ENCODE measurements at regions not wholly inside any gene's neighbourhood (a gene's known extent, or its start where the extent isn't known, plus 50 kb on each side); places are given as distances from the start of the nearest gene placed in this dataset.
"Not testable (repeated sequence)": the region's sequence is repeated elsewhere in the genome, so short reads cannot be mapped to it uniquely, and the experiment has no call there.

DNA sequence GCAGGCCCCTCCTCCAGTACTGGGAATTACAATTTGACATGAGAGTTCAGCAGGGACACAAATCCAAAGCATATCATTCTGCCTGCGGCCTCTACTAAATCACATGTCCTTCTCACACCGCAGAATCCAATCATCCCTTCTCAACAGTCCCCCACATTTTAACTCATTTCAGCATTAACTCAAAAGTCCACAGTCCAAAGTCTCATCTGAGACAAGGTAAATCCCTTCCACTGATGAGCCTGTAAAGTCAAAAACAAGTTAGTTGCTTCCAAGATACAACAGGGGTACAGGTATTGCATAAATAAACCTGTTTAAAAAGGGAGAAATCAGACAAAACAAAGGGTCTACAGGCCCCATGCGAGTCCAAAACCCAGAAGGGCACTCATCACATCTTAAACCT is 64.0 kb downstream of the EBNA1BP2 start:
- H3K27me3 Mint-ChIP-seq (ENCODE audit: low read depth) = peaks cover 3% of the 10 kb centered on the region
- no peaks in the 10 kb centered on the region for H3K36me3 Mint-ChIP-seq (ENCODE audit: low read depth)
- H3K9me3 Mint-ChIP-seq (ENCODE audit: low read depth) = peaks cover 19% of the 10 kb centered on the region
- no peaks in the 10 kb centered on the region for H3K4me1 Mint-ChIP-seq (ENCODE audit: low read depth)
- TF ChIP-seq, protein P1, sequence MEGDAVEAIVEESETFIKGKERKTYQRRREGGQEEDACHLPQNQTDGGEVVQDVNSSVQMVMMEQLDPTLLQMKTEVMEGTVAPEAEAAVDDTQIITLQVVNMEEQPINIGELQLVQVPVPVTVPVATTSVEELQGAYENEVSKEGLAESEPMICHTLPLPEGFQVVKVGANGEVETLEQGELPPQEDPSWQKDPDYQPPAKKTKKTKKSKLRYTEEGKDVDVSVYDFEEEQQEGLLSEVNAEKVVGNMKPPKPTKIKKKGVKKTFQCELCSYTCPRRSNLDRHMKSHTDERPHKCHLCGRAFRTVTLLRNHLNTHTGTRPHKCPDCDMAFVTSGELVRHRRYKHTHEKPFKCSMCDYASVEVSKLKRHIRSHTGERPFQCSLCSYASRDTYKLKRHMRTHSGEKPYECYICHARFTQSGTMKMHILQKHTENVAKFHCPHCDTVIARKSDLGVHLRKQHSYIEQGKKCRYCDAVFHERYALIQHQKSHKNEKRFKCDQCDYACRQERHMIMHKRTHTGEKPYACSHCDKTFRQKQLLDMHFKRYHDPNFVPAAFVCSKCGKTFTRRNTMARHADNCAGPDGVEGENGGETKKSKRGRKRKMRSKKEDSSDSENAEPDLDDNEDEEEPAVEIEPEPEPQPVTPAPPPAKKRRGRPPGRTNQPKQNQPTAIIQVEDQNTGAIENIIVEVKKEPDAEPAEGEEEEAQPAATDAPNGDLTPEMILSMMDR (IDR thresholded peaks at IDR 0.05) = no peak
- no peak overlapping the region for H3K4me3 Mint-ChIP-seq (ENCODE audit: unreplicated experiment)
- H3K27ac Mint-ChIP-seq (ENCODE audit: unreplicated experiment) = no peak overlapping the region
- no peak for DNase-seq (ENCODE audit: low spot score)

DNA sequence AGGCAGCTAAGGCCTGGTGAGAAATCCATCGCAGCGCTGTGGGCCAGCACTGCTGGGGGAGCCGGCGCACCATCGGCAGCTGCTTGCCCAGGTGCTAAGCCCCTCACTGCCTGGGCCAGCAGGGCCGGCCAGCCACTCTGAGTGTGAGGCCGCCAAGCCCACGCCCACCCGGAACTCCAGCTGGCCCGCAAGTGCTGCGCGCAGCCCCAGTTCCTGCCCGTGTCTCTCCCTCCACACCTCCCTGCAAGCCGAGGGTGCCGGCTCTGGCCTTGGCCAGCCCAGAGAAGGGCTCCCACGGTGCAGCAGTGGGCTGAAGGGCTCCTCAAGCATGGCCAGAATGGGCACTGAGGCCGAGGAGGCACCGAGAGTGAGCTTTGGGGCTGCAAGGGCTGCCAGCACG is 64.4 kb downstream of the EBNA1BP2 start:
- TF ChIP-seq, protein P1 (IDR thresholded peaks at IDR 0.05) = no peak
- H3K36me3 Mint-ChIP-seq (ENCODE audit: low read depth) = no peaks in the 10 kb centered on the region
- no peaks in the 10 kb centered on the region for H3K4me1 Mint-ChIP-seq (ENCODE audit: low read depth)
- H3K27me3 Mint-ChIP-seq (ENCODE audit: low read depth) = peaks cover 3% of the 10 kb centered on the region
- H3K4me3 Mint-ChIP-seq (ENCODE audit: unreplicated experiment) = no peak overlapping the region
- no peak overlapping the region for H3K27ac Mint-ChIP-seq (ENCODE audit: unreplicated experiment)
- H3K9me3 Mint-ChIP-seq (ENCODE audit: low read depth) = peaks cover 19% of the 10 kb centered on the region
- DNase-seq (ENCODE audit: low spot score) = no peak

DNA sequence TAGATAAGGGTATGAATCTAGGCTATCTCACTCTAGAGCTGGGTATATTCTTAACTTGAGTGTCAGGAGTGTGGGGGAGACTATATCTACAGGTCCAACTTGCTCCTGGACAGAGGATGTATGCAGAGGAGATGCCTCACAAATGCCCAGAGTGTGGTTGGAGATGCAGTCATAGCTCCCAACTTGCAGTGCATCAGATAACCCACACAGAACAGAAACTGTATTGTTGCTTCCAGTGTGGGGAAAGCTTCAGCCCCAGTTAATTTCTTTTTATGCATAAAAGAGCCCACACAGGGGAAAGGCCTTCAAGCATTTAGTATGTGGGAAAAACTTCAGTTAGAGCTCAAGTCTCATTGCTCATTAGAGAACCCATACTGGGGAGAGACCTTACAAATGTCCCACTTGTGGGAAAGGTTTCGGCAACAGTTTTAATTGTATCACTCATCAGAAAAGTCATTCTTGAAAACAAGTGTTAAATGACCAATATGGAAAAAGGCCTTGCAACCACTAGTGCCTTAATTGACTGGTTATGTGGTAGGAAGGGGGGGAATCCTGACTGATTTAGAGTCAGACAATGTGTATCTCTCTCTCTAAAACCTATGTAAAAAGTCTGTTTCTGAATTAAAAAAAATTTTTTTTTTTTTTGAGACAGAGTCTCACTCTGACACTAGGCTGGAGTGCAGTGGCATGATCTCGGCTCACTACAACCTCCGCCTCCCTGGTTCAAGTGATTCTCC is 67.9 kb downstream of the EBNA1BP2 start:
- Mint-ChIP-seq H3K9me3 (ENCODE audit: low read depth) (peaks cover 9% of the 10 kb centered on the region), H3K27me3 (ENCODE audit: low read depth) (peaks cover 1% of the 10 kb centered on the region), H3K4me1 (ENCODE audit: low read depth) (no peaks in the 10 kb centered on the region), H3K4me3 (ENCODE audit: unreplicated experiment) (no peak overlapping the region), H3K36me3 (ENCODE audit: low read depth) (no peaks in the 10 kb centered on the region), H3K27ac (ENCODE audit: unreplicated experiment) (no peak overlapping the region)
- no peak for DNase-seq (ENCODE audit: low spot score)
- TF ChIP-seq, protein P1 (IDR thresholded peaks at IDR 0.05) = no peak

DNA sequence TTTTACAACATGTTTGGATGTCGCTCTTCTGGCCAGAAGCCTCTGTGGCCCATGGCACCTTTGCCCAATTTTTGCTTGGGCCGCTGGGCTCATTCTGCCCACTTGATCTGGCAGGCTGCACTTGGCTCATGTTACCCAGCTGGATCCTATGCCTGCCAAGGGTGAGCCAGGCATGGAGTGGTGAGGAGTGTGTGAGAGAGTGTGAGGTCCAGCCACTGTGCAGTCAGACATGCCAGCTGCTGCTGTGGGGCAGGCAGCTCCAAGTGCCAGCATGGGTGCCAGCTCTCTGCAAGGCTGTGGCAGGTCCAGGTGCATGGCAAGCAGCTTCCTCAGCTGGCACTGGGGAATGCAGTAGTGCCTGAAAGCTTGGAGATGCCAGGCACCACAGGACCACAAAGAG is 71.0 kb downstream of the EBNA1BP2 start:
- Mint-ChIP-seq H3K9me3 (ENCODE audit: low read depth) (peaks cover 4% of the 10 kb centered on the region), H3K36me3 (ENCODE audit: low read depth) (no peaks in the 10 kb centered on the region), H3K27me3 (ENCODE audit: low read depth) (peaks cover 1% of the 10 kb centered on the region), H3K27ac (ENCODE audit: unreplicated experiment) (no peak overlapping the region), H3K4me1 (ENCODE audit: low read depth) (no peaks in the 10 kb centered on the region), H3K4me3 (ENCODE audit: unreplicated experiment) (no peak overlapping the region)
- no peak for DNase-seq (ENCODE audit: low spot score)
- TF ChIP-seq, protein P1 (IDR thresholded peaks at IDR 0.05) = no peak

DNA sequence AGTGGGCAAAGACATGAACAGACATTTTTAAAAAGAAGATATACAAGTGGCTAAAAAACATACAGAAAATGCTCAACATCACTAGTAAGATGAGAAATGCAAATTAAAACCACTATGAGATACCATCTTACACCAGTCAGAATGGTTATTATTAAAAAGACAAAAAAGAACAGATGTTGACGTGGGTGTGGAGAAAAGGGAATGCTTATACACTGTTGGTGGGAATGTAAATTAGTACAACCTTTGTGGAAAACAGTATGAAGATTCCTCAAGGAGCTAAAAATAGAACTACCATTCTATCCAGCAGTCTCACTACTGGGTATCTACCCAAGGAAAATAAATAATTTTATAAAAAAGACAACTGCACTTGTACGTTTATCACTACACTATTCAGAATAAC is 73.9 kb downstream of the EBNA1BP2 start:
- H3K9me3 Mint-ChIP-seq (ENCODE audit: low read depth) = no peaks in the 10 kb centered on the region
- no peaks in the 10 kb centered on the region for H3K27me3 Mint-ChIP-seq (ENCODE audit: low read depth)
- TF ChIP-seq, protein P1 (IDR thresholded peaks at IDR 0.05) = no peak
- DNase-seq (ENCODE audit: low spot score) = no peak
- H3K4me3 Mint-ChIP-seq (ENCODE audit: unreplicated experiment) = no peak overlapping the region
- H3K27ac Mint-ChIP-seq (ENCODE audit: unreplicated experiment) = no peak overlapping the region
- no peaks in the 10 kb centered on the region for H3K36me3 Mint-ChIP-seq (ENCODE audit: low read depth)
- H3K4me1 Mint-ChIP-seq (ENCODE audit: low read depth) = no peaks in the 10 kb centered on the region

DNA sequence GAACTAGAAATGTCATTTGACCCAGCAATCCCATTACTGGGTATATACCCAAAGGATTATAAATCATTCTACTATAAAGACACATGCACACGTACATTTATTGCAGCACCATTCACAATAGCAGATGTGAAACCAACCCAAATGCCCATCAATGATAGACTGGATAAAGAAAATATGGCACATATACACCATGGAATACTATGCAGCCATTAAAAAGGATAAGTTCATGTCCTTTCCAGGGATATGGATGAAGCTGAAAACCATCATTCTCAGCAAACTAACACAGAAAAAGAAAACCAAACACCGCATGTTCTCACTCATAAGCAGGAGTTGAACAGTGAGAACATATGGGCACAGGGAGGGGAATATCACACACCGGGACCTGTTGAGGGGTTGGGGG is 75.6 kb downstream of the EBNA1BP2 start:
- not testable (repeated sequence) for H3K9me3 Mint-ChIP-seq (ENCODE audit: low read depth); DNase-seq (ENCODE audit: low spot score); H3K4me3 Mint-ChIP-seq (ENCODE audit: unreplicated experiment); H3K4me1 Mint-ChIP-seq (ENCODE audit: low read depth); H3K36me3 Mint-ChIP-seq (ENCODE audit: low read depth); H3K27ac Mint-ChIP-seq (ENCODE audit: unreplicated experiment); H3K27me3 Mint-ChIP-seq (ENCODE audit: low read depth)

DNA sequence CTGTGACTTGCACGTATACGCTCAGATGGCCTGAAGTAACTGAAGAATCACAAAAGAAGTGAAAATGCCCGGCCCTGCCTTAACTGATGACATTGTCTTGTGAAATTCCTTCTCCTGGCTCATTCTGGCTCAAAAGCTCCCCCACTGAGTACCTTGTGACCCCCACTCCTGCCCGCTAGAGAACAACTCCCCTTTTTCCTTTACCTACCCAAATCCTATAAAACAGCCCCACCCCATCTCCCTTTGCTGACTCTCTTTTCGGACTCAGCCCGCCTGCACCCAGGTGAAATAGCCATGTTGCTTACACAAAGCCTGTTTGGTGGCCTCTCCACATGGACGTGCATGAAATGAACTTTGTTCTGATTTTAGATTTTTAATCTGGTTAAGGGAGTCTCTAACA is 81.3 kb downstream of the EBNA1BP2 start:
- not testable (repeated sequence) for H3K4me1 Mint-ChIP-seq (ENCODE audit: low read depth); H3K36me3 Mint-ChIP-seq (ENCODE audit: low read depth); H3K27me3 Mint-ChIP-seq (ENCODE audit: low read depth); DNase-seq (ENCODE audit: low spot score); H3K4me3 Mint-ChIP-seq (ENCODE audit: unreplicated experiment); H3K9me3 Mint-ChIP-seq (ENCODE audit: low read depth); H3K27ac Mint-ChIP-seq (ENCODE audit: unreplicated experiment)

DNA sequence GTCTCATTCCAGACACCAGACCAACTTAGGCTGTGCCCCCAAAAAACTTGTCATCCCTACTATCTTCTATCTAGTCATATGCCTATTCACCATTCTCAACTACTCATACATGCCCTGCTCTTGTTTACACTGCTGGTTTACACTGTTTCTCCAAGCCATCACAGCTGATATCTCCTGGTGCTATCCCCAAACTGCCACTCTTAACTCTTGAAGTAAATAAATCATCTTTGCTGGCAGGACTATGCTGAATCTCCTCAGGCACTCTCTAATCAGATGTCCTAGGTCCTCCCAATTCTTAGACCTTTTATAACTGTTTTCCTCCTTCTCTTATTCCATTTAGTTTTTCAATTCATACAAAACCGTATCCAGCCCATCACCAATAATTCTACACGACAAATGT is 81.9 kb downstream of the EBNA1BP2 start:
- DNase-seq (ENCODE audit: low spot score); H3K4me3 Mint-ChIP-seq (ENCODE audit: unreplicated experiment); H3K4me1 Mint-ChIP-seq (ENCODE audit: low read depth); H3K36me3 Mint-ChIP-seq (ENCODE audit: low read depth); H3K27me3 Mint-ChIP-seq (ENCODE audit: low read depth); H3K9me3 Mint-ChIP-seq (ENCODE audit: low read depth); H3K27ac Mint-ChIP-seq (ENCODE audit: unreplicated experiment): not testable (repeated sequence)

All from chondrocyte (in vitro differentiated cells).